HepG2 (cell line): ENCODE measurements at regions not wholly inside any gene's neighbourhood (a gene's known extent, or its start where the extent isn't known, plus 50 kb on each side); places are given as distances from the start of the nearest gene placed in this dataset.

Experiments used
- ATAC-seq: fragments of 200-7000 bp; cut with Tn5 transposase; 3 replicates; pipeline ENCODE4 v1.9.1; 2020; ENCODE audit warnings: mild to moderate bottlenecking, moderate library complexity
- BruUV-seq: library from RNA; stranded (reverse); fragments of 400-500 nt; replicated peaks from 2 replicates; lab custom pipeline; 2021; lab: Mats Ljungman, UMichigan
- CTCF ChIA-PET: fragments of 300-600 bp; formaldehyde crosslinking; extraction: SDS; loops from one replicate; lab custom pipeline; 2021; ENCODE audit warnings: low total read pairs, inconsistent platforms, low intra/inter-chr PET ratio; lab: Yijun Ruan, JAX
- POLR2A ChIA-PET: fragments of 350-600 bp; sonication (Branson Sonifier 250); formaldehyde crosslinking; loops from one replicate; lab custom pipeline; 2020; ENCODE audit warnings: antibody characterized with exemption, inconsistent platforms; lab: Yijun Ruan, JAX
- DNase-seq: peaks from one replicate; pipeline ENCODE4 v3.0.0-alpha.2; 2015; ENCODE audit warnings: low spot score
- FAIRE-seq: peaks from 3 replicates; lab custom pipeline; 2011; peaks lifted over from hg19 to GRCh38; lab: Jason Lieb, UNC
- H2AFZ ChIP-seq: one replicate; pipeline ENCODE4 v1.6.1; 2011; ENCODE audit warnings: low read length, inconsistent platforms
- H3K27ac ChIP-seq: fragments of 300-600 bp; 3 replicates; pipeline ENCODE4 v1.8.0; 2011; ENCODE audit warnings: mixed run types, mild to moderate bottlenecking, mixed read lengths, low read length, inconsistent platforms; ENCODE audit not compliant: insufficient read depth; ENCODE audit errors: extremely low read length
- H3K27me3 ChIP-seq, 2 experiments: fragments of 200-600 bp in 1 of 2; 2 replicates in 1 of 2; 3 replicates in 1 of 2; pipeline versions ENCODE4 v1.6.0 to v1.8.0; 2011; ENCODE audit warnings: low read length in 2 of 2, mild to moderate bottlenecking in 2 of 2, moderate library complexity in 2 of 2, inconsistent platforms in 1 of 2; ENCODE audit not compliant: insufficient read depth in 2 of 2, control insufficient read depth in 1 of 2
- H3K36me3 ChIP-seq, 2 experiments: fragments of 200-600 bp in 1 of 2; replicated peaks in 1 of 2; 2 replicates in 1 of 2; 3 replicates in 1 of 2; pipeline versions ENCODE4 v1.5.1 to v1.8.0; 2011; ENCODE audit warnings: low read length in 2 of 2, inconsistent platforms in 1 of 2; ENCODE audit not compliant: insufficient read depth in 2 of 2, control insufficient read depth in 1 of 2
- H3K4me1 ChIP-seq: 2 replicates; pipeline ENCODE4 v1.5.1; 2012; ENCODE audit warnings: low read length, inconsistent platforms; ENCODE audit not compliant: insufficient read depth
- H3K4me2 ChIP-seq: 2 replicates; pipeline ENCODE4 v1.6.0; 2011; ENCODE audit warnings: low read depth, low read length, inconsistent platforms
- H3K4me3 ChIP-seq, 3 experiments: fragments of 200-600 bp in 1 of 3; sonication (generic), shearing (Covaris generic) in 1 of 3; replicated peaks in 1 of 3; 2 replicates each; pipeline ENCODE4 v1.5.1; 2011 to 2016; ENCODE audit warnings: low read length in 3 of 3, inconsistent platforms in 2 of 3, low read depth in 2 of 3, mild to moderate bottlenecking in 2 of 3, control low read depth in 1 of 3, mixed read lengths in 1 of 3; ENCODE audit not compliant: insufficient read depth in 1 of 3
- H3K79me2 ChIP-seq: one replicate; pipeline ENCODE4 v1.6.1; 2011; ENCODE audit warnings: low read length, inconsistent platforms; ENCODE audit not compliant: insufficient read depth
- H3K9ac ChIP-seq: 2 replicates; pipeline ENCODE4 v1.6.0; 2011; ENCODE audit warnings: mild to moderate bottlenecking, low read depth, low read length, inconsistent platforms; ENCODE audit not compliant: insufficient read depth
- H3K9me3 ChIP-seq: 2 replicates; pipeline ENCODE4 v1.5.1; 2012; ENCODE audit warnings: mild to moderate bottlenecking, low read length
- H4K20me1 ChIP-seq: 2 replicates; pipeline ENCODE4 v1.6.0; 2011; ENCODE audit warnings: inconsistent platforms, mild to moderate bottlenecking, low read length, moderate library complexity; ENCODE audit not compliant: insufficient read depth
- ATF6 ChIP-seq: sonication (generic); formaldehyde crosslinking; conservative IDR thresholded peaks from 2 replicates; pipeline ENCODE4 v1.4.0; 2020; ENCODE audit warnings: missing genetic modification reagents
- BATF2 ChIP-seq: sonication (generic); formaldehyde crosslinking; IDR thresholded peaks from 2 replicates; pipeline ENCODE4 v1.8.0; 2022; ENCODE audit warnings: mild to moderate bottlenecking, missing genetic modification reagents, moderate library complexity
- DZIP1 ChIP-seq: sonication (generic); formaldehyde crosslinking; IDR thresholded peaks from 2 replicates; pipeline ENCODE4 v1.5.0; 2020; ENCODE audit warnings: mild to moderate bottlenecking, missing genetic modification reagents
- FOXK1 ChIP-seq: sonication (generic); formaldehyde crosslinking; IDR thresholded peaks from 2 replicates; pipeline ENCODE4 v1.4.0; 2020; ENCODE audit warnings: low read depth, missing genetic modification reagents, borderline replicate concordance
- HMGXB4 ChIP-seq, 2 experiments: sonication (generic) in 1 of 2; formaldehyde crosslinking in 1 of 2; IDR thresholded peaks; 2 replicates each; pipeline versions ENCODE4 v1.4.0 to v1.6.1; 2018 to 2020; ENCODE audit warnings: missing genetic modification reagents in 2 of 2, borderline replicate concordance in 1 of 2, low read depth in 1 of 2, mild to moderate bottlenecking in 1 of 2, missing biosample characterization in 1 of 2
- PRDM15 ChIP-seq: sonication (generic); formaldehyde crosslinking; IDR thresholded peaks from 2 replicates; pipeline ENCODE4 v1.4.0; 2020; ENCODE audit warnings: missing genetic modification reagents
- PRDM4 ChIP-seq: sonication (generic); formaldehyde crosslinking; IDR thresholded peaks from 2 replicates; pipeline ENCODE4 v1.9.0; 2021; ENCODE audit warnings: missing genetic modification reagents, borderline replicate concordance
- RBM22 ChIP-seq: fragments of 200-400 bp; formaldehyde crosslinking; optimal IDR thresholded peaks from 2 replicates; pipeline ENCODE3; 2017; ENCODE audit warnings: mild to moderate bottlenecking, low read length, moderate library complexity
- ZNF577 ChIP-seq: sonication (generic); formaldehyde crosslinking; IDR thresholded peaks from 2 replicates; pipeline ENCODE4 v1.4.0; 2020; ENCODE audit warnings: mild to moderate bottlenecking, low read depth, missing genetic modification reagents, borderline replicate concordance
- WGBS: methylation state at CpG from one replicate; pipeline ENCODE4 v1.1.6; 2017; ENCODE audit warnings: low lambda C conversion rate; 5-methylcytosine and 5-hydroxymethylcytosine counted together
- in situ Hi-C: cut with HindIII; loops from 2 replicates; pipeline ENCODE4 v1.10.0; 2017; ENCODE audit warnings: low pct_unique_long_range_greater_than_20kb; ENCODE audit not compliant: extremely low pct_ligation_motif_present
- intact Hi-C: fragments of 100-400 bp; cut with micrococcal nuclease; formaldehyde crosslinking; loops from one replicate; pipeline ENCODE4 v1.10.0; 2022; ENCODE audit not compliant: unreplicated experiment

- Histone ChIP-seq H3K9ac (no peak overlapping the region), H4K20me1 (no peaks in the 10 kb centered on the region), H3K4me1 (no peaks in the 10 kb centered on the region), H3K9me3 (peaks cover 82% of the 10 kb centered on the region), H3K4me3 (no peak overlapping the region), H3K27ac (no peak overlapping the region), H3K4me2 (no peak overlapping the region), H2AFZ (no peak overlapping the region), H3K79me2 (no peaks in the 10 kb centered on the region), H3K36me3 (no peaks in the 10 kb centered on the region), H3K27me3 (no peaks in the 10 kb centered on the region)
- in situ Hi-C loops (no loop called here), intact Hi-C loops (no loop called here)
- ATAC-seq (no peak), FAIRE-seq (no peak), DNase-seq (no peak)
- CTCF ChIA-PET, result no interaction called here
- no TSS peak for BruUV-seq
- POLR2A ChIA-PET, result no interaction called here
- 0% methylated on average over 1 of the region's 1 CpG for WGBS
- TF ChIP-seq PRDM15 (CRISPR knock-in tag) (no peak), BATF2 (no peak), DZIP1 (CRISPR knock-in tag) (no peak), FOXK1 (CRISPR knock-in tag) (no peak), HMGXB4 (CRISPR knock-in tag; IDR thresholded peaks at IDR 0.05; ENCODE audit: borderline replicate concordance in 1 of 2, low read depth in 1 of 2) (no peak), ZNF577 (CRISPR knock-in tag) (no peak), PRDM4 (no peak), RBM22 (no peak), ATF6 (CRISPR knock-in tag) (no peak)
These were observed 282.5 kb downstream of the KCNA4 start for GRCh38 chr11:29734287-29734686.
